Panc1 (cell line): ENCODE measurements at regions not wholly inside any gene's neighbourhood (a gene's known extent, or its start where the extent isn't known, plus 50 kb on each side); places are given as distances from the start of the nearest gene placed in this dataset.

Experiments
- ATAC-seq: fragments of 200-7000 bp; cut with Tn5 transposase; 2 replicates; pipeline ENCODE4 v1.9.1; 2020; ENCODE audit warnings: mild to moderate bottlenecking, moderate library complexity
- BruUV-seq: library from RNA; stranded (reverse); fragments of 400-500 nt; replicated peaks from 2 replicates; lab custom pipeline; 2021; lab: Mats Ljungman, UMichigan
- CTCF ChIA-PET: fragments of 300-600 bp; sonication (Branson Sonifier 250); formaldehyde crosslinking; loops from one replicate; lab custom pipeline; 2022; ENCODE audit warnings: antibody characterized with exemption; lab: Charles Lee
- POLR2A ChIA-PET: fragments of 300-600 bp; sonication (Branson Sonifier 250); formaldehyde crosslinking; loops from one replicate; lab custom pipeline; 2022; ENCODE audit warnings: antibody characterized with exemption; lab: Charles Lee
- DNase-seq: peaks from one replicate; pipeline ENCODE4 v3.0.0-alpha.2; 2010; ENCODE audit warnings: low read depth, low spot score
- H3K27ac ChIP-seq: 2 replicates; pipeline ENCODE4 v1.5.1; 2011; ENCODE audit warnings: mild to moderate bottlenecking, low read length, inconsistent platforms
- H3K27me3 ChIP-seq: fragments of 200-500 bp; sonication (Bioruptor generic); 2 replicates; pipeline ENCODE4 v1.6.0; 2014; ENCODE audit warnings: low read length, inconsistent platforms; ENCODE audit not compliant: control insufficient read depth, insufficient read depth
- H3K36me3 ChIP-seq: fragments of 200-500 bp; sonication (Bioruptor generic); 2 replicates; pipeline ENCODE4 v1.5.1; 2014; ENCODE audit warnings: inconsistent platforms, mild to moderate bottlenecking, low read length, moderate library complexity; ENCODE audit not compliant: control insufficient read depth, insufficient read depth
- H3K4me1 ChIP-seq: 2 replicates; pipeline ENCODE4 v1.5.1; 2011; ENCODE audit warnings: inconsistent platforms, mild to moderate bottlenecking, low read length, moderate library complexity; ENCODE audit not compliant: control insufficient read depth, insufficient read depth
- H3K4me3 ChIP-seq, 2 experiments: 2 replicates each; pipeline ENCODE4 v1.5.1; 2011 to 2012; ENCODE audit warnings: low read depth in 2 of 2, low read length in 2 of 2, mild to moderate bottlenecking in 2 of 2, inconsistent platforms in 1 of 2, moderate library complexity in 1 of 2
- H3K9me3 ChIP-seq: fragments of 200-500 bp; sonication (Bioruptor generic); 2 replicates; pipeline ENCODE4 v1.5.1; 2014; ENCODE audit warnings: low read depth, mild to moderate bottlenecking, inconsistent platforms, low read length, moderate library complexity; ENCODE audit not compliant: control insufficient read depth, insufficient read depth
- CTCF ChIP-seq: fragments of 450-650 bp; IDR thresholded peaks from 2 replicates; pipeline ENCODE4 v1.5.1; 2017; ENCODE audit warnings: mild to moderate bottlenecking
- POLR2AphosphoS5 ChIP-seq: IDR thresholded peaks from 2 replicates; pipeline ENCODE4 v1.6.1; 2012; ENCODE audit warnings: mild to moderate bottlenecking, low read depth, low read length, moderate library complexity
- REST ChIP-seq, 2 experiments: IDR thresholded peaks; 2 replicates each; pipeline ENCODE4 v1.6.1; 2011 to 2012; ENCODE audit warnings: low read depth in 2 of 2, control low read depth in 1 of 2, low read length in 1 of 2, mild to moderate bottlenecking in 1 of 2, moderate library complexity in 1 of 2; ENCODE audit not compliant: insufficient read depth in 1 of 2
- SIN3A ChIP-seq: IDR thresholded peaks from 2 replicates; pipeline ENCODE4 v1.6.1; 2012; ENCODE audit warnings: low read depth, mild to moderate bottlenecking, low read length, moderate library complexity, borderline replicate concordance; ENCODE audit not compliant: insufficient read depth
- TCF7L2 ChIP-seq: IDR thresholded peaks from 2 replicates; pipeline ENCODE4 v1.6.1; 2011; ENCODE audit warnings: mild to moderate bottlenecking, low read depth, low read length, inconsistent platforms
- in situ Hi-C: cut with HindIII; loops from 2 replicates; pipeline ENCODE4 v1.10.0; 2016; ENCODE audit warnings: low sequenced_read_pairs, low pct_unique_long_range_greater_than_20kb
- intact Hi-C: fragments of 100-400 bp; cut with micrococcal nuclease; formaldehyde crosslinking; loops from one replicate; pipeline ENCODE4 v1.10.0; 2022; ENCODE audit not compliant: unreplicated experiment

GRCh38 chr20:19860737-19861136 is 102.7 kb downstream of the RIN2 start:
- ChIA-PET POLR2A (no interaction called here), CTCF (no interaction called here)
- H3K27ac ChIP-seq = no peak overlapping the region
- in situ Hi-C loops = no loop called here
- ATAC-seq (no peak), DNase-seq (no peak)
- no peaks in the 10 kb centered on the region for H3K9me3 ChIP-seq
- intact Hi-C loops = no loop called here
- H3K4me3 ChIP-seq = no peak overlapping the region
- no TSS peak for BruUV-seq
- H3K36me3 ChIP-seq = no peaks in the 10 kb centered on the region
- H3K27me3 ChIP-seq = no peaks in the 10 kb centered on the region
- TF ChIP-seq CTCF (no peak), SIN3A (no peak), TCF7L2 (no peak), POLR2AphosphoS5 (no peak), REST (IDR thresholded peaks at IDR 0.05; ENCODE audit: insufficient read depth in 1 of 2, low read depth in 2 of 2, low read length in 1 of 2) (no peak)
- peaks cover 9% of the 10 kb centered on the region for H3K4me1 ChIP-seq

GRCh38 chr20:19861147-19861759 is 103.2 kb downstream of the RIN2 start:
- peaks cover 9% of the 10 kb centered on the region for H3K4me1 ChIP-seq

More at GRCh38 chr20:19861147-19861759, 103.2 kb downstream of the RIN2 start:
- TF ChIP-seq CTCF (no peak), POLR2AphosphoS5 (no peak), REST (IDR thresholded peaks at IDR 0.05; ENCODE audit: insufficient read depth in 1 of 2, low read depth in 2 of 2, low read length in 1 of 2) (no peak), TCF7L2 (no peak), SIN3A (no peak)
- CTCF ChIA-PET = no interaction called here
- in situ Hi-C loops (no loop called here), intact Hi-C loops (no loop called here)
- no peak overlapping the region for H3K4me3 ChIP-seq
- H3K27me3 ChIP-seq = no peaks in the 10 kb centered on the region
- H3K36me3 ChIP-seq = no peaks in the 10 kb centered on the region
- H3K27ac ChIP-seq = no peak overlapping the region
- H3K9me3 ChIP-seq = no peaks in the 10 kb centered on the region
- POLR2A ChIA-PET = no interaction called here
- DNase-seq (no peak), ATAC-seq (no peak)
- BruUV-seq = no TSS peak
